Stimulated activated CD4-positive, alpha-beta T cell treated with anti-CD3 and anti-CD28 coated beads, Interleukin-4, amount 100 ng/mL, for 24 hours (primary cell): ENCODE measurements at regions not wholly inside any gene's neighbourhood (a gene's known extent, or its start where the extent isn't known, plus 50 kb on each side); places are given as distances from the start of the nearest gene placed in this dataset.

Source experiments
- DNase-seq: peaks from one replicate; pipeline ENCODE4 v3.0.0-alpha.2; 2020

GRCh38 chr12:76611533-76611932 lies 52.0 kb upstream of the OSBPL8 start:
- DNase-seq: no peak

- no peak for DNase-seq
These were observed 54.8 kb upstream of the OSBPL8 start for GRCh38 chr12:76614364-76614763.

GRCh38 chr12:76618031-76618430 lies 58.5 kb upstream of the OSBPL8 start:
- no peak for DNase-seq

GRCh38 chr12:76621582-76622024 lies 62.0 kb upstream of the OSBPL8 start:
- DNase-seq: peak; percentile 74

GRCh38 chr12:76622351-76622750 lies 62.8 kb upstream of the OSBPL8 start:
- DNase-seq: no peak

- no peak for DNase-seq
These were observed 63.3 kb upstream of the OSBPL8 start for GRCh38 chr12:76622915-76623314.

- no peak for DNase-seq
These were observed 64.4 kb upstream of the OSBPL8 start for GRCh38 chr12:76623931-76624330.

- DNase-seq: no peak
These were observed 68.0 kb upstream of the OSBPL8 start for GRCh38 chr12:76627346-76628135.

GRCh38 chr12:76628745-76629144 lies 69.2 kb upstream of the OSBPL8 start:
- DNase-seq: no peak

- no peak for DNase-seq
These were observed 72.2 kb upstream of the OSBPL8 start for GRCh38 chr12:76631741-76632140.

GRCh38 chr12:76633415-76633814 lies 73.8 kb upstream of the OSBPL8 start:
- no peak for DNase-seq

- DNase-seq: no peak
These were observed 74.6 kb upstream of the OSBPL8 start for GRCh38 chr12:76634133-76634532.

GRCh38 chr12:76636121-76636692 lies 76.6 kb upstream of the OSBPL8 start:
- no peak for DNase-seq

GRCh38 chr12:76637807-76638206 lies 78.2 kb upstream of the OSBPL8 start:
- DNase-seq: no peak

GRCh38 chr12:76639646-76640045 lies 80.1 kb upstream of the OSBPL8 start:
- no peak for DNase-seq

- no peak for DNase-seq
These were observed 81.5 kb upstream of the OSBPL8 start for GRCh38 chr12:76641073-76641472.

GRCh38 chr12:76641961-76642360 lies 82.4 kb upstream of the OSBPL8 start:
- DNase-seq: no peak

GRCh38 chr12:76643438-76643837 lies 83.9 kb upstream of the OSBPL8 start:
- DNase-seq: no peak

GRCh38 chr12:76644950-76645349 lies 85.4 kb upstream of the OSBPL8 start:
- DNase-seq: no peak

- DNase-seq: no peak
These were observed 86.4 kb upstream of the OSBPL8 start for GRCh38 chr12:76645934-76646333.

GRCh38 chr12:76646366-76646765 lies 86.8 kb upstream of the OSBPL8 start:
- DNase-seq: no peak

GRCh38 chr12:76649099-76649498 lies 89.5 kb upstream of the OSBPL8 start:
- DNase-seq: no peak

GRCh38 chr12:76652402-76652801 lies 92.8 kb upstream of the OSBPL8 start:
- DNase-seq: no peak

GRCh38 chr12:76653342-76653741 lies 93.8 kb upstream of the OSBPL8 start:
- DNase-seq: no peak

- no peak for DNase-seq
These were observed 99.2 kb upstream of the ZDHHC17 start for GRCh38 chr12:76664731-76665130.
